Suprapubic skin (tissue), 4 donors: ENCODE measurements at regions not wholly inside any gene's neighbourhood (a gene's known extent, or its start where the extent isn't known, plus 50 kb on each side); places are given as distances from the start of the nearest gene placed in this dataset.
"Not testable (repeated sequence)": the region's sequence is repeated elsewhere in the genome, so short reads cannot be mapped to it uniquely, and the experiment has no call there.

Source experiments
- DNase-seq, 2 donors: peaks; one replicate each; pipeline ENCODE4 v3.0.0-alpha.2; 2019; ENCODE audit warnings: low spot score in 2 of 2
- H3K27ac ChIP-seq: fragments of 200-600 bp; sonication (generic); one replicate; pipeline ENCODE4 v1.5.1; 2019
- H3K27me3 ChIP-seq: fragments of 200-600 bp; sonication (generic); one replicate; pipeline ENCODE4 v1.5.1; 2019
- H3K36me3 ChIP-seq: fragments of 200-600 bp; sonication (generic); one replicate; pipeline ENCODE4 v1.5.1; 2019
- H3K4me1 ChIP-seq: fragments of 200-600 bp; sonication (generic); one replicate; pipeline ENCODE4 v1.5.1; 2019
- H3K4me3 ChIP-seq: fragments of 200-600 bp; sonication (generic); one replicate; pipeline ENCODE4 v1.5.1; 2019; ENCODE audit warnings: mild to moderate bottlenecking
- H3K9me3 ChIP-seq: fragments of 200-600 bp; sonication (generic); one replicate; pipeline ENCODE4 v1.5.1; 2019
- CTCF ChIP-seq, 2 donors: fragments of 200-600 bp in 1 of 2; fragments of 450-650 bp in 1 of 2; sonication (generic) in 1 of 2; IDR thresholded peaks; one replicate each; pipeline ENCODE4 v1.5.1; 2016 to 2019; ENCODE audit warnings: antibody characterized with exemption in 2 of 2, mild to moderate bottlenecking in 1 of 2, moderate library complexity in 1 of 2
- EP300 ChIP-seq: sonication (generic); formaldehyde crosslinking; IDR thresholded peaks from one replicate; pipeline ENCODE4 v1.6.1; 2017; ENCODE audit warnings: antibody characterized with exemption
- POLR2A ChIP-seq, 2 donors: fragments of 450-650 bp; IDR thresholded peaks; one replicate each; pipeline ENCODE4 v1.6.1; 2017; ENCODE audit warnings: antibody characterized with exemption in 2 of 2, mild to moderate bottlenecking in 2 of 2, moderate library complexity in 2 of 2
- POLR2AphosphoS5 ChIP-seq, 3 donors: sonication (generic); formaldehyde crosslinking; IDR thresholded peaks; one replicate each; pipeline ENCODE4 v1.6.1; 2017; ENCODE audit warnings: antibody characterized with exemption in 3 of 3
- WGBS: methylation state at CpG from one replicate; pipeline ENCODE4 v1.1.5; 2018; 5-methylcytosine and 5-hydroxymethylcytosine counted together

- Histone ChIP-seq H3K4me3 (no peak overlapping the region), H3K36me3 (no peaks in the 10 kb centered on the region), H3K4me1 (peaks cover 6% of the 10 kb centered on the region), H3K27me3 (no peaks in the 10 kb centered on the region), H3K27ac (no peak overlapping the region), H3K9me3 (no peaks in the 10 kb centered on the region)
- no peak for DNase-seq
- no peak for TF ChIP-seq EP300
- no peak for TF ChIP-seq CTCF (IDR thresholded peaks at IDR 0.05)
- no peak for TF ChIP-seq POLR2A (IDR thresholded peaks at IDR 0.05)
- TF ChIP-seq POLR2AphosphoS5 (IDR thresholded peaks at IDR 0.05), result no peak
- WGBS, result 3% methylated on average over 1 of the region's 1 CpG
These were observed 84.1 kb downstream of the RGS2 start for GRCh38 chr1:192892934-192893333.

- DNase-seq, H3K27me3 ChIP-seq, H3K36me3 ChIP-seq, H3K4me1 ChIP-seq, H3K9me3 ChIP-seq, H3K4me3 ChIP-seq, H3K27ac ChIP-seq: not testable (repeated sequence)
- WGBS, result 93% methylated on average over 10 of the region's 10 CpGs
These were observed 86.6 kb downstream of the RGS2 start for GRCh38 chr1:192895487-192895886.

GRCh38 chr1:192896376-192896775 lies 87.5 kb downstream of the RGS2 start:
- Histone ChIP-seq H3K27ac (no peak overlapping the region), H3K9me3 (no peaks in the 10 kb centered on the region), H3K36me3 (no peaks in the 10 kb centered on the region)

GRCh38 chr1:192901500-192901899 lies 92.7 kb downstream of the RGS2 start:
- no peaks in the 10 kb centered on the region for H3K36me3 ChIP-seq
- DNase-seq, result no peak
- TF ChIP-seq EP300, result no peak
- TF ChIP-seq CTCF (IDR thresholded peaks at IDR 0.05), result no peak
- TF ChIP-seq POLR2A (IDR thresholded peaks at IDR 0.05), result no peak
- TF ChIP-seq POLR2AphosphoS5 (IDR thresholded peaks at IDR 0.05), result no peak
- H3K9me3 ChIP-seq, result no peaks in the 10 kb centered on the region
- peaks cover 9% of the 10 kb centered on the region for H3K4me1 ChIP-seq
- no peaks in the 10 kb centered on the region for H3K27me3 ChIP-seq
- H3K27ac ChIP-seq, result no peak overlapping the region
- WGBS, result 38% methylated on average over 1 of the region's 1 CpG
- no peak overlapping the region for H3K4me3 ChIP-seq

More at GRCh38 chr1:192896376-192896775, 87.5 kb downstream of the RGS2 start:
- Histone ChIP-seq H3K4me3 (no peak overlapping the region), H3K4me1 (peaks cover 6% of the 10 kb centered on the region), H3K27me3 (no peaks in the 10 kb centered on the region)
- TF ChIP-seq EP300 (no peak), POLR2AphosphoS5 (IDR thresholded peaks at IDR 0.05) (no peak), CTCF (IDR thresholded peaks at IDR 0.05) (no peak), POLR2A (IDR thresholded peaks at IDR 0.05) (no peak)
- no peak for DNase-seq

- Histone ChIP-seq H3K27me3 (no peaks in the 10 kb centered on the region), H3K4me1 (peaks cover 10% of the 10 kb centered on the region), H3K27ac (no peak overlapping the region), H3K9me3 (no peaks in the 10 kb centered on the region), H3K4me3 (no peak overlapping the region), H3K36me3 (no peaks in the 10 kb centered on the region)
- no peak for DNase-seq
- 60% methylated on average over 5 of the region's 5 CpGs for WGBS
- no peak for TF ChIP-seq CTCF (IDR thresholded peaks at IDR 0.05)
- no peak for TF ChIP-seq POLR2AphosphoS5 (IDR thresholded peaks at IDR 0.05)
- no peak for TF ChIP-seq EP300
- TF ChIP-seq POLR2A (IDR thresholded peaks at IDR 0.05), result no peak
These were observed 94.3 kb downstream of the RGS2 start for GRCh38 chr1:192903142-192903541.

GRCh38 chr1:192904438-192904895 lies 95.6 kb downstream of the RGS2 start:
- Histone ChIP-seq H3K36me3 (no peaks in the 10 kb centered on the region), H3K27ac (peak overlapping the region; percentile 44), H3K27me3 (no peaks in the 10 kb centered on the region), H3K4me3 (no peak overlapping the region), H3K4me1 (peaks cover 15% of the 10 kb centered on the region), H3K9me3 (no peaks in the 10 kb centered on the region)
- 25% methylated on average over 7 of the region's 7 CpGs for WGBS
- DNase-seq, result no peak
- no peak for TF ChIP-seq POLR2A (IDR thresholded peaks at IDR 0.05)
- TF ChIP-seq POLR2AphosphoS5 (IDR thresholded peaks at IDR 0.05), result no peak
- no peak for TF ChIP-seq EP300
- no peak for TF ChIP-seq CTCF (IDR thresholded peaks at IDR 0.05)
